Trophoblast cell (in vitro differentiated cells and primary cell): ENCODE measurements at regions not wholly inside any gene's neighbourhood (a gene's known extent, or its start where the extent isn't known, plus 50 kb on each side); places are given as distances from the start of the nearest gene placed in this dataset.

Experiments
- DNase-seq, 2 donors: peaks; one replicate each; pipeline ENCODE4 v3.0.0-alpha.2; 2016
- H2AFZ ChIP-seq: 2 replicates; pipeline ENCODE4 v1.6.1; 2013; ENCODE audit warnings: low read length, moderate library complexity, mild to moderate bottlenecking; ENCODE audit not compliant: insufficient read depth, poor library complexity
- H2AK5ac ChIP-seq: 2 replicates; pipeline ENCODE4 v1.6.1; 2013; ENCODE audit warnings: mild to moderate bottlenecking, low read length
- H2BK120ac ChIP-seq: 2 replicates; pipeline ENCODE4 v1.6.1; 2013; ENCODE audit warnings: low read length, mild to moderate bottlenecking, moderate library complexity; ENCODE audit not compliant: insufficient read depth, poor library complexity
- H2BK12ac ChIP-seq: 2 replicates; pipeline ENCODE4 v1.6.1; 2013; ENCODE audit warnings: mild to moderate bottlenecking, low read length, moderate library complexity
- H2BK5ac ChIP-seq: 2 replicates; pipeline ENCODE4 v1.6.1; 2013; ENCODE audit warnings: low read length, low read depth, moderate library complexity, mild to moderate bottlenecking; ENCODE audit not compliant: poor library complexity
- H3K14ac ChIP-seq: 2 replicates; pipeline ENCODE4 v1.6.1; 2013; ENCODE audit warnings: mild to moderate bottlenecking, low read length
- H3K18ac ChIP-seq: 2 replicates; pipeline ENCODE4 v1.6.1; 2013; ENCODE audit warnings: mild to moderate bottlenecking, low read length
- H3K23ac ChIP-seq: 2 replicates; pipeline ENCODE4 v1.6.1; 2013; ENCODE audit warnings: low read length
- H3K27ac ChIP-seq: 2 replicates; pipeline ENCODE4 v1.5.1; 2013; ENCODE audit warnings: low read depth, mild to moderate bottlenecking, inconsistent platforms, low read length, moderate library complexity
- H3K27me3 ChIP-seq: 2 replicates; pipeline ENCODE4 v1.6.1; 2013; ENCODE audit warnings: inconsistent platforms, mild to moderate bottlenecking, low read length, moderate library complexity; ENCODE audit not compliant: insufficient read depth
- H3K36me3 ChIP-seq, 2 experiments: 1 replicate in 1 of 2; 2 replicates in 1 of 2; pipeline ENCODE4 v1.6.1; 2013; ENCODE audit warnings: low read length in 2 of 2, mild to moderate bottlenecking in 2 of 2, moderate library complexity in 1 of 2; ENCODE audit not compliant: insufficient read depth in 2 of 2, control insufficient read depth in 1 of 2
- H3K4ac ChIP-seq: 2 replicates; pipeline ENCODE4 v1.6.1; 2013; ENCODE audit warnings: low read depth, mild to moderate bottlenecking, low read length, moderate library complexity
- H3K4me1 ChIP-seq, 2 experiments: 1 replicate in 1 of 2; 2 replicates in 1 of 2; pipeline ENCODE4 v1.6.1; 2013; ENCODE audit warnings: low read length in 2 of 2, mild to moderate bottlenecking in 2 of 2, moderate library complexity in 1 of 2; ENCODE audit not compliant: insufficient read depth in 2 of 2, control insufficient read depth in 1 of 2
- H3K4me2 ChIP-seq: 2 replicates; pipeline ENCODE4 v1.6.1; 2013; ENCODE audit warnings: inconsistent platforms, mild to moderate bottlenecking, low read length, moderate library complexity
- H3K4me3 ChIP-seq: 2 replicates; pipeline ENCODE4 v1.5.1; 2013; ENCODE audit warnings: mild to moderate bottlenecking, low read depth, low read length, inconsistent platforms
- H3K79me1 ChIP-seq: one replicate; pipeline ENCODE4 v1.6.1; 2013; ENCODE audit warnings: low read length
- H3K79me2 ChIP-seq: 2 replicates; pipeline ENCODE4 v1.6.1; 2013; ENCODE audit warnings: low read length, mild to moderate bottlenecking; ENCODE audit not compliant: control insufficient read depth, insufficient read depth, poor library complexity
- H3K9ac ChIP-seq: 2 replicates; pipeline ENCODE4 v1.6.1; 2013; ENCODE audit warnings: mild to moderate bottlenecking, low read length
- H3K9me3 ChIP-seq: 2 replicates; pipeline ENCODE4 v1.6.1; 2013; ENCODE audit warnings: low read depth, mild to moderate bottlenecking, control low read depth, inconsistent platforms, low read length; ENCODE audit not compliant: insufficient read depth
- H4K12ac ChIP-seq: 2 replicates; pipeline ENCODE4 v1.6.1; 2013; ENCODE audit warnings: low read depth, mild to moderate bottlenecking, low read length, moderate library complexity
- H4K8ac ChIP-seq: 2 replicates; pipeline ENCODE4 v1.6.1; 2013; ENCODE audit warnings: low read depth, mild to moderate bottlenecking, low read length, moderate library complexity
- H4K91ac ChIP-seq: one replicate; pipeline ENCODE4 v1.6.1; 2013; ENCODE audit warnings: low read depth, mild to moderate bottlenecking, low read length, moderate library complexity
- WGBS: extraction: QIAGEN DNeasy Blood & Tissue Kit; methylation state at CpG from one replicate; pipeline ENCODE4 v1.1.7; 2013; ENCODE audit warnings: missing lambda C conversion rate; ENCODE audit not compliant: insufficient read length, insufficient coverage; ENCODE audit errors: extremely low coverage; 5-methylcytosine and 5-hydroxymethylcytosine counted together

DNA sequence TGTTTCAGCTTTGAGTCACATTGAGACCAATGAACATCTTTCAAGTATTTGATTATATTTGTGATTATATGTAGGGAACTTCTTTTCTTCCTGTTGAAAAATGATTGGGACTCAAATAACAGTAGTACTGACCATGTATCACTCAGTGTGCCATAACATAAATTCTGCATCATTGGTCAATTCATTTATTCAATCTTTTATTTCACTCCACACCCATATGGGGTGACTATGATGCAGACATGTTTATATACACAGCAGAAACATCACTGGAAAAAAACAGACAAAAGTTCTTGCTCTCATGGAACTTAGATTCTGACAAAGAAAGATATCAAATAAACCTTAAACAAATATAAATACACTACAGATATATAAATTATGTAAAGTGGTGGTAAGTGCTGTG lies 74.7 kb upstream of the ANXA1 start:
- Histone ChIP-seq H3K14ac (no peak overlapping the region), H3K27me3 (no peaks in the 10 kb centered on the region), H2BK5ac (no peak overlapping the region), H4K91ac (no peak overlapping the region), H3K27ac (no peak overlapping the region), H3K18ac (no peak overlapping the region), H3K4me3 (no peak overlapping the region), H3K4me1 (peaks cover 3% of the 10 kb centered on the region in 2 experiments), H4K8ac (no peak overlapping the region), H3K4ac (no peak overlapping the region), H3K79me1 (no peaks in the 10 kb centered on the region), H2BK12ac (no peak overlapping the region), H3K4me2 (no peak overlapping the region), H3K36me3 (no peaks in the 10 kb centered on the region), H4K12ac (no peak overlapping the region), H3K79me2 (no peaks in the 10 kb centered on the region), H3K9ac (no peak overlapping the region), H3K23ac (no peak overlapping the region), H3K9me3 (no peaks in the 10 kb centered on the region), H2AFZ (no peak overlapping the region), H2AK5ac (no peak overlapping the region), H2BK120ac (no peak overlapping the region)
- no peak for DNase-seq

DNA sequence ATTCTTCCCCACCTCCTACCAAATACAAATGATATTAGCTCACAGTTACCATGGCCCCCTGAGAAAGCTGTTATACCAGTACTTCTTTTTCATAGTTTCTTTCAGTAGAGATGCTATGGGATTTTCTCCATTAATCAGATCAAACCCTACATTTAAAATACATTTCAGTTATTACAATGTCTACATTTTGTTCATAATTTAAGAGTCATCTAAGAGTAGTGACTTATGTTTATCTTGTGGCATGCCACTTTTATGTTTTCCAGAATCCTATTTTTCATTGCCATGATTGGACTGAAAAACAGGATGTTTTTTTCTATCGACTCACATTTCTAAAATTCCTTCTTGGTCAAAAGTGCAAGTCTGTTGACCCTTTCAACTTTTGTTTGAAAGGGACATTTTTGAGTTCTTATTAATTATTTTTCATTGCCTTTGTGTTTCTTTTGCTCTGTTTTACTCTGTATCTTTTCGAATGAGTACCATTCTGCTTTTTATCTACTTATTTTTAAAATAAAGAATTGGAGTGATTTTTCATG lies 77.4 kb upstream of the ANXA1 start:
- Histone ChIP-seq H3K27me3 (no peaks in the 10 kb centered on the region), H3K23ac (no peak overlapping the region), H3K4me3 (no peak overlapping the region), H3K4ac (no peak overlapping the region), H2BK12ac (no peak overlapping the region), H3K18ac (no peak overlapping the region), H3K9ac (no peak overlapping the region), H2BK5ac (no peak overlapping the region), H2BK120ac (no peak overlapping the region), H3K4me1 (no peaks in the 10 kb centered on the region), H3K79me2 (no peaks in the 10 kb centered on the region), H4K8ac (no peak overlapping the region), H3K36me3 (no peaks in the 10 kb centered on the region), H4K91ac (no peak overlapping the region), H3K14ac (no peak overlapping the region), H2AFZ (no peak overlapping the region), H3K27ac (no peak overlapping the region), H4K12ac (no peak overlapping the region), H2AK5ac (no peak overlapping the region), H3K79me1 (no peaks in the 10 kb centered on the region), H3K9me3 (no peaks in the 10 kb centered on the region), H3K4me2 (no peak overlapping the region)
- DNase-seq = no peak
- no CpG with 5 or more reads among the region's 2 CpGs for WGBS

- H3K27me3 ChIP-seq = no peaks in the 10 kb centered on the region
- H3K9ac ChIP-seq = no peak overlapping the region
- no peaks in the 10 kb centered on the region for H3K36me3 ChIP-seq
- no peak overlapping the region for H3K18ac ChIP-seq
- H3K79me1 ChIP-seq = no peaks in the 10 kb centered on the region
- H3K9me3 ChIP-seq = no peaks in the 10 kb centered on the region
- H3K79me2 ChIP-seq = no peaks in the 10 kb centered on the region
- no peak overlapping the region for H2BK120ac ChIP-seq
- H3K27ac ChIP-seq = no peak overlapping the region
- H3K4me2 ChIP-seq = no peak overlapping the region
- H4K8ac ChIP-seq = no peak overlapping the region
- H3K4ac ChIP-seq = no peak overlapping the region
- no peak overlapping the region for H3K23ac ChIP-seq
- no peak overlapping the region for H4K12ac ChIP-seq
- H3K4me3 ChIP-seq = no peak overlapping the region
- no peak overlapping the region for H2AFZ ChIP-seq
- no peak overlapping the region for H2BK12ac ChIP-seq
- no CpG with 5 or more reads among the region's 5 CpGs for WGBS
- H3K14ac ChIP-seq = no peak overlapping the region
- H4K91ac ChIP-seq = no peak overlapping the region
- no peak overlapping the region for H2AK5ac ChIP-seq
- no peak for DNase-seq
- no peaks in the 10 kb centered on the region for H3K4me1 ChIP-seq
- no peak overlapping the region for H2BK5ac ChIP-seq
These were observed 78.1 kb upstream of the ANXA1 start for GRCh38 chr9:73073337-73074175.

DNA sequence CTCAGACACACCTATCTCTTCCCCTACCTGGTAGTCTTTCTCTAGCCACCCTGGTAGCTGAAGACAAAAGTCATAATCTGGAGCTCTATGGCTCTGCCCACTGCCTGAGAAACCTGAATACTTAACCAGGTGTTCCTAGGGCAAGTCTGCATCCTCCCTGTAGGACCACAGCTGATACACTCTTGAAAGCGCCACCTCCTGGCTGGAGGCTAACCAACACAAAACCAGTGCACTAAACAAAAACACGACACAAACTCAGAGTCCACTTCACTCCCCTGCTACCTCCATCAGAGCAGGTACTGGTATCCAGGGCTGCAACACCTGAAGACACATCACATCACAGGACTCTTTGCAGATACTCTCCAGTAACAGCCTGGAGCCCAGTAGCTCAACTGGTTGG lies 84.6 kb upstream of the ANXA1 start:
- Histone ChIP-seq H2AK5ac (no peak overlapping the region), H2BK120ac (no peak overlapping the region), H3K4me1 (no peaks in the 10 kb centered on the region), H4K91ac (no peak overlapping the region), H3K4me3 (no peak overlapping the region), H3K79me2 (no peaks in the 10 kb centered on the region), H2AFZ (no peak overlapping the region), H3K18ac (no peak overlapping the region), H3K4ac (no peak overlapping the region), H4K8ac (no peak overlapping the region), H3K9ac (no peak overlapping the region), H3K27me3 (no peaks in the 10 kb centered on the region), H2BK12ac (no peak overlapping the region), H3K4me2 (no peak overlapping the region), H3K27ac (no peak overlapping the region), H2BK5ac (no peak overlapping the region), H3K36me3 (no peaks in the 10 kb centered on the region), H4K12ac (no peak overlapping the region), H3K14ac (no peak overlapping the region), H3K79me1 (no peaks in the 10 kb centered on the region), H3K23ac (no peak overlapping the region), H3K9me3 (peaks cover 1% of the 10 kb centered on the region)
- no CpG with 5 or more reads among the region's 2 CpGs for WGBS
- DNase-seq = no peak
